Suprapubic skin (tissue), 4 donors: ENCODE measurements at regions not wholly inside any gene's neighbourhood (a gene's known extent, or its start where the extent isn't known, plus 50 kb on each side); places are given as distances from the start of the nearest gene placed in this dataset.
"Not testable (repeated sequence)": the region's sequence is repeated elsewhere in the genome, so short reads cannot be mapped to it uniquely, and the experiment has no call there.

Experiments used
- DNase-seq, 2 donors: peaks; one replicate each; pipeline ENCODE4 v3.0.0-alpha.2; 2019; ENCODE audit warnings: low spot score in 2 of 2
- H3K27ac ChIP-seq: fragments of 200-600 bp; sonication (generic); one replicate; pipeline ENCODE4 v1.5.1; 2019
- H3K27me3 ChIP-seq: fragments of 200-600 bp; sonication (generic); one replicate; pipeline ENCODE4 v1.5.1; 2019
- H3K36me3 ChIP-seq: fragments of 200-600 bp; sonication (generic); one replicate; pipeline ENCODE4 v1.5.1; 2019
- H3K4me1 ChIP-seq: fragments of 200-600 bp; sonication (generic); one replicate; pipeline ENCODE4 v1.5.1; 2019
- H3K4me3 ChIP-seq: fragments of 200-600 bp; sonication (generic); one replicate; pipeline ENCODE4 v1.5.1; 2019; ENCODE audit warnings: mild to moderate bottlenecking
- H3K9me3 ChIP-seq: fragments of 200-600 bp; sonication (generic); one replicate; pipeline ENCODE4 v1.5.1; 2019
- EP300 ChIP-seq: sonication (generic); formaldehyde crosslinking; IDR thresholded peaks from one replicate; pipeline ENCODE4 v1.6.1; 2017; ENCODE audit warnings: antibody characterized with exemption
- POLR2A ChIP-seq, 2 donors: fragments of 450-650 bp; IDR thresholded peaks; one replicate each; pipeline ENCODE4 v1.6.1; 2017; ENCODE audit warnings: antibody characterized with exemption in 2 of 2, mild to moderate bottlenecking in 2 of 2, moderate library complexity in 2 of 2
- POLR2AphosphoS5 ChIP-seq, 3 donors: sonication (generic); formaldehyde crosslinking; IDR thresholded peaks; one replicate each; pipeline ENCODE4 v1.6.1; 2017; ENCODE audit warnings: antibody characterized with exemption in 3 of 3
- WGBS: methylation state at CpG from one replicate; pipeline ENCODE4 v1.1.5; 2018; 5-methylcytosine and 5-hydroxymethylcytosine counted together
- TF ChIP-seq, protein P1 (sequence below), 2 donors: fragments of 200-600 bp in 1 of 2; fragments of 450-650 bp in 1 of 2; sonication (generic) in 1 of 2; IDR thresholded peaks; one replicate each; pipeline ENCODE4 v1.5.1; 2016 to 2019; ENCODE audit warnings: antibody characterized with exemption in 2 of 2, mild to moderate bottlenecking in 1 of 2, moderate library complexity in 1 of 2

DNA sequence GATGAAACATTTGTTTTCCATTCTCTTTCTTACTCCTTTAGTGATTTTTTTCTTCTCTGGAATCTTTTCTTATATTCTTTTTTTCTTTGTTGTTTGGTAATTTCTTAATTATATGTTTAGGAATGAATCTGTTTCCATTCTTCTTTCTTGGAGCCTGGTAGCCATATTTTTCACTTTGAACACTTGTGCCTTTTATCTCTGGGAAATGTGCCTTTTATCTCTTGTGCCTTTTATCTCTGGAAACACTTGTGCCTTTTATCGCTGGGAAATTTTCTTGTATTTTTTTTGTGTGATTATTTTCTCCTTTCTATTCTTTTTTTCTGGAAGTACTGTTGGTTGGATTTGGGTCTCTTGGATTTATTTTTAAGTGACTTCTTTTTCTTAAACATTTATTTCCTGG lies 118.2 kb downstream of the LEPR start:
- TF ChIP-seq POLR2A (IDR thresholded peaks at IDR 0.05) (no peak), EP300 (no peak), POLR2AphosphoS5 (IDR thresholded peaks at IDR 0.05) (no peak)
- TF ChIP-seq, protein P1, sequence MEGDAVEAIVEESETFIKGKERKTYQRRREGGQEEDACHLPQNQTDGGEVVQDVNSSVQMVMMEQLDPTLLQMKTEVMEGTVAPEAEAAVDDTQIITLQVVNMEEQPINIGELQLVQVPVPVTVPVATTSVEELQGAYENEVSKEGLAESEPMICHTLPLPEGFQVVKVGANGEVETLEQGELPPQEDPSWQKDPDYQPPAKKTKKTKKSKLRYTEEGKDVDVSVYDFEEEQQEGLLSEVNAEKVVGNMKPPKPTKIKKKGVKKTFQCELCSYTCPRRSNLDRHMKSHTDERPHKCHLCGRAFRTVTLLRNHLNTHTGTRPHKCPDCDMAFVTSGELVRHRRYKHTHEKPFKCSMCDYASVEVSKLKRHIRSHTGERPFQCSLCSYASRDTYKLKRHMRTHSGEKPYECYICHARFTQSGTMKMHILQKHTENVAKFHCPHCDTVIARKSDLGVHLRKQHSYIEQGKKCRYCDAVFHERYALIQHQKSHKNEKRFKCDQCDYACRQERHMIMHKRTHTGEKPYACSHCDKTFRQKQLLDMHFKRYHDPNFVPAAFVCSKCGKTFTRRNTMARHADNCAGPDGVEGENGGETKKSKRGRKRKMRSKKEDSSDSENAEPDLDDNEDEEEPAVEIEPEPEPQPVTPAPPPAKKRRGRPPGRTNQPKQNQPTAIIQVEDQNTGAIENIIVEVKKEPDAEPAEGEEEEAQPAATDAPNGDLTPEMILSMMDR (IDR thresholded peaks at IDR 0.05), result no peak
- WGBS, result 47% methylated on average over 1 of the region's 1 CpG
- Histone ChIP-seq H3K27ac (no peak overlapping the region), H3K27me3 (no peaks in the 10 kb centered on the region), H3K4me1 (peaks cover 11% of the 10 kb centered on the region), H3K36me3 (no peaks in the 10 kb centered on the region), H3K4me3 (no peak overlapping the region), H3K9me3 (no peaks in the 10 kb centered on the region)
- DNase-seq, result no peak

DNA sequence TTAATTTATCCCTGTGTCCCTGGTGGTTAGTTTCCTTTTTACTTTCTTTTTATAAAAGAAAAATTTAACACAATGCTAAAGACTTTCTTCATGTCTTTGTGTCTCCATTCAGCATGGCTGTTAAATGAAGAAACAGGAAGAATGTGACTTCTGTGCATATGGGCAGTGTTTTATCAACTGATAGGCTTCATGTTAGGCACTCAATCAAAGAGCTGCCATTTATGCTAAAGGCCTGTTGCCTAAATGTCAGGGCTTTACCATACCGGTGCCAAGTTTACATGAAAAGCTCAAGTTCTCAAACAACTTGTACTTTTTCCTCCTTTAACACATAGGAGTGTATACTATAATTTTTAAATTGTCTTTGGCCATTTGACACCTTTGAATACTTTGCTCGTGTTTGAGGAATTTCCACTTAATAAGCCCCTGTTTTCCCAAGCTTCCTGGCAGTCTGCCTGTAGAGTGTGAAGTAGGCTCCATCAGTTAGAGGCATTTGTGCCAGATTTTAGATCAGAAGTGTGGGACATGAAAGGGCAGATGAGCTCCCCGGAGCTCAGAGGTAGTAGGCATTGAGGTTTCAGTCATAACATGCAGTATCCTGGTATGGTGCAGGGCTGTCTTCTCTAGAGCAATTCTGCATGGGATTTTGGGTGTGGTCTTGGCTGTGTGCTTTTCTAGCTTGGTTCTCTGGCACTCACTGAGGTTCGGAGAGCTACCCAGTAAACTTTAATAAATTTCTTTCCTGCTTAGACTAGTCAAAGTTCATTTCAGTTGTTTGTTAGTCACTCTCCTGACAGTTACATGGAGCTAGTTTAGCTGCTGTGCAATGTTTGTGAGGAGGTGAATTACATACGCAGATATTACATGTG lies 119.0 kb downstream of the LEPR start:
- no peaks in the 10 kb centered on the region for H3K36me3 ChIP-seq
- TF ChIP-seq POLR2A (IDR thresholded peaks at IDR 0.05), result no peak
- TF ChIP-seq EP300, result no peak
- TF ChIP-seq POLR2AphosphoS5 (IDR thresholded peaks at IDR 0.05), result no peak
- TF ChIP-seq, protein P1 (IDR thresholded peaks at IDR 0.05), result no peak
- H3K27ac ChIP-seq, result no peak overlapping the region
- H3K27me3 ChIP-seq, result no peaks in the 10 kb centered on the region
- H3K4me3 ChIP-seq, result no peak overlapping the region
- H3K9me3 ChIP-seq, result no peaks in the 10 kb centered on the region
- no peak for DNase-seq
- 45% methylated on average over 5 of the region's 5 CpGs for WGBS
- H3K4me1 ChIP-seq, result peaks cover 11% of the 10 kb centered on the region

DNA sequence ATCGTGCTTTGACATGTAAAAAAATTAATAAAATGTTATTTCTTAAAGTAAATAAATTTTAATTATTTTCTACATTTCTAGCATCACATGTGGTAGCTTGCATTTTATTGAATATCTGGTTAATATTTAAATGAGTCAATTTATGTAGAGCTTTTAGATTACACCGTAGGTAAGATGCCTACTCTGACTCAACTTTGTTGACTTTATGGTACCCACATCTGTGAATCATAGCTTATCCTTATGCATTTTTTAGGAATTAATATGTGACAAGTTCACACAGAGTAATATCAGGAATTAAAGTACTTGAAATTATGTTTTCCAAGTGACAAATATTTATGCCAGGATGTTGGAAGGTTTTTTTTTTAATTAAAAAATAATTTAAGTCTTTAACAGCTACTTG lies 120.7 kb downstream of the LEPR start:
- no peak overlapping the region for H3K4me3 ChIP-seq
- no peaks in the 10 kb centered on the region for H3K36me3 ChIP-seq
- H3K27me3 ChIP-seq, result no peaks in the 10 kb centered on the region
- DNase-seq, result no peak
- no peak overlapping the region for H3K27ac ChIP-seq
- TF ChIP-seq EP300 (no peak), POLR2A (IDR thresholded peaks at IDR 0.05) (no peak), POLR2AphosphoS5 (IDR thresholded peaks at IDR 0.05) (no peak)
- TF ChIP-seq, protein P1 (IDR thresholded peaks at IDR 0.05), result no peak
- no peaks in the 10 kb centered on the region for H3K9me3 ChIP-seq
- H3K4me1 ChIP-seq, result peaks cover 11% of the 10 kb centered on the region
- WGBS, result 81% methylated on average over 2 of the region's 2 CpGs

DNA sequence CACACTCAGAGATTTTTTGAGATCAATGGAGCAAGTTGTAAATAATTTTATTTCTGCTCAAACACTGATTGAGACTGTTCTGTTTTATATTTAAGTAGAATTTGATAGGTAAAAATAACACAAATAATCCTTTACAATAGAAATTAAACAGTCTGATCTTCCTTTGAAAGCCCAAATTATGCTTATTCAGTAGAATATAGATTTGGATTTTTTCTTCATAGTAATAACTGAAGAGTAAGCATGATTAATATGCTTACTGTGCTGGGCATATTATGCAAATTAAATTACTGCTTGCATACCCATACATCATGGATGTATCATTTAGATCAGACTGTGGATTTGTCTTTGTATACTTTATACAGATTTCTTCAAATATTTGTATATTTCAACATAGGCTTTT lies 121.4 kb downstream of the LEPR start:
- Histone ChIP-seq H3K36me3 (no peaks in the 10 kb centered on the region), H3K27me3 (no peaks in the 10 kb centered on the region), H3K4me3 (no peak overlapping the region), H3K4me1 (peaks cover 11% of the 10 kb centered on the region), H3K9me3 (no peaks in the 10 kb centered on the region), H3K27ac (no peak overlapping the region)
- TF ChIP-seq POLR2A (IDR thresholded peaks at IDR 0.05), result no peak
- TF ChIP-seq, protein P1 (IDR thresholded peaks at IDR 0.05), result no peak
- no peak for TF ChIP-seq EP300
- no peak for TF ChIP-seq POLR2AphosphoS5 (IDR thresholded peaks at IDR 0.05)
- no peak for DNase-seq

GRCh38 chr1:65542592-65542991 lies 122.1 kb downstream of the LEPR start:
- peaks cover 11% of the 10 kb centered on the region for H3K4me1 ChIP-seq
- not testable (repeated sequence) for H3K27me3 ChIP-seq, H3K36me3 ChIP-seq, DNase-seq, H3K4me3 ChIP-seq, H3K9me3 ChIP-seq, H3K27ac ChIP-seq
- WGBS, result 100% methylated on average over 1 of the region's 1 CpG

- H3K4me3 ChIP-seq, DNase-seq, H3K27ac ChIP-seq, H3K27me3 ChIP-seq, H3K36me3 ChIP-seq, H3K4me1 ChIP-seq, H3K9me3 ChIP-seq: not testable (repeated sequence)
- WGBS, result 84% methylated on average over 23 of the region's 25 CpGs
Observed at GRCh38 chr1:65550306-65551010, 130.0 kb downstream of the LEPR start.

GRCh38 chr1:65552484-65552883 lies 132.0 kb downstream of the LEPR start:
- 95% methylated on average over 2 of the region's 2 CpGs for WGBS
- not testable (repeated sequence) for H3K27me3 ChIP-seq

GRCh38 chr1:65554086-65554764 lies 133.8 kb downstream of the LEPR start:
- not testable (repeated sequence) for DNase-seq, H3K27ac ChIP-seq
- 66% methylated on average over 3 of the region's 6 CpGs for WGBS

More at GRCh38 chr1:65552484-65552883, 132.0 kb downstream of the LEPR start:
- not testable (repeated sequence) for H3K4me3 ChIP-seq, DNase-seq, H3K9me3 ChIP-seq, H3K27ac ChIP-seq, H3K36me3 ChIP-seq, H3K4me1 ChIP-seq

More at GRCh38 chr1:65554086-65554764, 133.8 kb downstream of the LEPR start:
- H3K9me3 ChIP-seq, H3K36me3 ChIP-seq, H3K4me3 ChIP-seq, H3K4me1 ChIP-seq, H3K27me3 ChIP-seq: not testable (repeated sequence)
